HG03108 (cell line): ENCODE measurements at regions not wholly inside any gene's neighbourhood (a gene's known extent, or its start where the extent isn't known, plus 50 kb on each side); places are given as distances from the start of the nearest gene placed in this dataset.
"Not testable (repeated sequence)": the region's sequence is repeated elsewhere in the genome, so short reads cannot be mapped to it uniquely, and the experiment has no call there.

Experiments used
- ATAC-seq: cut with Tn5 transposase; IDR thresholded peaks from one replicate; pipeline ENCODE4 v1.9.1; 2021; ENCODE audit warnings: moderate library complexity; ENCODE audit not compliant: unreplicated experiment

GRCh38 chr1:120941066-120941465 lies 51.5 kb downstream of the PPIAL4A start:
- ATAC-seq, result not testable (repeated sequence)

GRCh38 chr1:120941836-120942217 lies 52.3 kb downstream of the PPIAL4A start:
- ATAC-seq, result not testable (repeated sequence)

- ATAC-seq, result peak; percentile 78
Observed at GRCh38 chr1:120942218-120942944, 52.8 kb downstream of the PPIAL4A start.

GRCh38 chr1:120942945-120943319 lies 53.4 kb downstream of the PPIAL4A start:
- not testable (repeated sequence) for ATAC-seq

GRCh38 chr1:120944691-120945090 lies 55.1 kb downstream of the PPIAL4A start:
- not testable (repeated sequence) for ATAC-seq

- ATAC-seq, result not testable (repeated sequence)
Observed at GRCh38 chr1:120945122-120945521, 55.6 kb downstream of the PPIAL4A start.

GRCh38 chr1:120947114-120947513 lies 57.5 kb downstream of the PPIAL4A start:
- not testable (repeated sequence) for ATAC-seq

GRCh38 chr1:120949724-120950123 lies 60.2 kb downstream of the PPIAL4A start:
- not testable (repeated sequence) for ATAC-seq

- ATAC-seq, result not testable (repeated sequence)
Observed at GRCh38 chr1:120950633-120951032, 61.1 kb downstream of the PPIAL4A start.

- ATAC-seq, result not testable (repeated sequence)
Observed at GRCh38 chr1:120951100-120951499, 61.5 kb downstream of the PPIAL4A start.

GRCh38 chr1:120952207-120952870 lies 62.8 kb downstream of the PPIAL4A start:
- not testable (repeated sequence) for ATAC-seq

GRCh38 chr1:120952871-120953265 lies 63.3 kb downstream of the PPIAL4A start:
- not testable (repeated sequence) for ATAC-seq

GRCh38 chr1:120954736-120955135 lies 65.2 kb downstream of the PPIAL4A start:
- ATAC-seq, result no peak

GRCh38 chr1:120955961-120956360 lies 66.4 kb downstream of the PPIAL4A start:
- ATAC-seq, result not testable (repeated sequence)

- not testable (repeated sequence) for ATAC-seq
Observed at GRCh38 chr1:120966018-120966417, 76.4 kb downstream of the PPIAL4A start.

GRCh38 chr1:120972863-120973262 lies 83.3 kb downstream of the PPIAL4A start:
- ATAC-seq, result not testable (repeated sequence)

- ATAC-seq, result not testable (repeated sequence)
Observed at GRCh38 chr1:120973836-120974235, 84.3 kb downstream of the PPIAL4A start.

GRCh38 chr1:120977279-120977678 lies 87.7 kb downstream of the PPIAL4A start:
- not testable (repeated sequence) for ATAC-seq

- ATAC-seq, result not testable (repeated sequence)
Observed at GRCh38 chr1:120981489-120982094, 92.0 kb downstream of the PPIAL4A start.

GRCh38 chr1:120994614-120995013 lies 105.0 kb downstream of the PPIAL4A start:
- not testable (repeated sequence) for ATAC-seq

- not testable (repeated sequence) for ATAC-seq
Observed at GRCh38 chr1:120995025-120995424, 105.5 kb downstream of the PPIAL4A start.
